Stomach (tissue), 8 donors: ENCODE measurements at regions not wholly inside any gene's neighbourhood (a gene's known extent, or its start where the extent isn't known, plus 50 kb on each side); places are given as distances from the start of the nearest gene placed in this dataset.

Experiments
- DNase-seq, 2 donors: peaks; one replicate each; pipeline versions ENCODE4 v3.0.0 to v3.0.0-alpha.2; 2013 to 2019
- H3K27ac ChIP-seq, 5 donors: fragments of 200-600 bp in 4 of 5; sonication (generic) in 4 of 5; one replicate each; pipeline ENCODE4 v1.5.1; 2013 to 2019; ENCODE audit warnings: mild to moderate bottlenecking in 1 of 5, moderate library complexity in 1 of 5
- H3K27me3 ChIP-seq, 3 donors: fragments of 200-600 bp; sonication (generic); one replicate each; pipeline ENCODE4 v1.5.1; 2017 to 2019; ENCODE audit warnings: mixed run types in 1 of 3
- H3K36me3 ChIP-seq, 4 donors: fragments of 200-600 bp; sonication (generic); 1 replicate in 3 of 4; 2 replicates in 1 of 4; pipeline ENCODE4 v1.5.1; 2016 to 2019
- H3K4me1 ChIP-seq, 4 donors: fragments of 200-600 bp; sonication (generic); one replicate each; pipeline ENCODE4 v1.5.1; 2016 to 2019
- H3K4me3 ChIP-seq, 4 donors: fragments of 200-600 bp; sonication (generic) in 3 of 4; one replicate each; pipeline ENCODE4 v1.5.1; 2016 to 2019; ENCODE audit warnings: mild to moderate bottlenecking in 1 of 4
- H3K9me3 ChIP-seq, 4 donors: fragments of 200-600 bp; sonication (generic); one replicate each; pipeline ENCODE4 v1.5.1; 2016 to 2019
- EP300 ChIP-seq: sonication (generic); formaldehyde crosslinking; IDR thresholded peaks from one replicate; pipeline ENCODE4 v1.6.1; 2017; ENCODE audit warnings: antibody characterized with exemption
- POLR2A ChIP-seq, 4 donors: fragments of 450-650 bp; IDR thresholded peaks; one replicate each; pipeline ENCODE4 v1.6.1; 2016; ENCODE audit warnings: antibody characterized with exemption in 4 of 4, control low read depth in 2 of 4, mild to moderate bottlenecking in 1 of 4, moderate library complexity in 1 of 4
- POLR2AphosphoS5 ChIP-seq, 3 donors: sonication (generic); formaldehyde crosslinking; IDR thresholded peaks; one replicate each; pipeline ENCODE4 v1.6.1; 2016; ENCODE audit warnings: antibody characterized with exemption in 3 of 3
- WGBS, 5 donors: extraction: QIAGEN DNeasy Blood & Tissue Kit in 3 of 5; methylation state at CpG; one replicate each; pipeline versions ENCODE4 v1.1.5 to v1.1.7; 2013 to 2018; 5-methylcytosine and 5-hydroxymethylcytosine counted together
- intact Hi-C: fragments of 100-400 bp; cut with DNase I; formaldehyde crosslinking; loops from one replicate; pipeline ENCODE4 v1.15.1; 2023; ENCODE audit warnings: low total_unique reads
- TF ChIP-seq, protein P1 (sequence below), 7 experiments: fragments of 450-650 bp in 4 of 7; fragments of 200-600 bp in 3 of 7; sonication (generic) in 3 of 7; IDR thresholded peaks; one replicate each; pipeline ENCODE4 v1.5.1; 2016 to 2019; ENCODE audit warnings: antibody characterized with exemption in 7 of 7, control low read depth in 2 of 7, mild to moderate bottlenecking in 1 of 7
- donor health status: healthy with polysubstance abuse.
- donor health status: Bipolar disorder and iron deficiency.
- donor health status: healthy.

DNA sequence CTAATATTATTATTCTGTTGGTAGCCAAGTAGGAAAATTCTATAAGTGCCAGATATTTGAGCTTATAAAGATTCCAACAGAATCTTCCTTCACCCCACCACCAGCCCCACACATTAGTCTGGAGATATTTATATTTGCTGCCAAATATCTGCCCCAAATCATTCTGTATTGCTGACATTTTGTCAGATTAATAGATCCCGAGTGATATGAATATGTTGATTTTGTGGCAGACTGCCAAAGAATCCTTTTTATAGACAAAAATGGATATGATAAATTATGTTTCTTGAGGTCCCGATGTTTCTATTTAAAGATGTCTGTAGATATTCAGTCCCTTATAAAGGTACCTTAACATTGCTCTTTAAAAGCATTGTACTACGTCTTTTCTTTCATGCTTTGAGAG lies 162.2 kb upstream of the KCNJ16 start:
- Histone ChIP-seq H3K27ac (peak overlapping the region in 1 of 5 donors; percentile 32), H3K4me3 (no peak overlapping the region), H3K36me3 (no peaks in the 10 kb centered on the region), H3K4me1 (peaks cover 0 to 5% (median 0%) of the 10 kb centered on the region in 4 donors), H3K9me3 (no peaks in the 10 kb centered on the region), H3K27me3 (no peaks in the 10 kb centered on the region)
- no peak for DNase-seq
- no peak for TF ChIP-seq EP300
- TF ChIP-seq, protein P1, sequence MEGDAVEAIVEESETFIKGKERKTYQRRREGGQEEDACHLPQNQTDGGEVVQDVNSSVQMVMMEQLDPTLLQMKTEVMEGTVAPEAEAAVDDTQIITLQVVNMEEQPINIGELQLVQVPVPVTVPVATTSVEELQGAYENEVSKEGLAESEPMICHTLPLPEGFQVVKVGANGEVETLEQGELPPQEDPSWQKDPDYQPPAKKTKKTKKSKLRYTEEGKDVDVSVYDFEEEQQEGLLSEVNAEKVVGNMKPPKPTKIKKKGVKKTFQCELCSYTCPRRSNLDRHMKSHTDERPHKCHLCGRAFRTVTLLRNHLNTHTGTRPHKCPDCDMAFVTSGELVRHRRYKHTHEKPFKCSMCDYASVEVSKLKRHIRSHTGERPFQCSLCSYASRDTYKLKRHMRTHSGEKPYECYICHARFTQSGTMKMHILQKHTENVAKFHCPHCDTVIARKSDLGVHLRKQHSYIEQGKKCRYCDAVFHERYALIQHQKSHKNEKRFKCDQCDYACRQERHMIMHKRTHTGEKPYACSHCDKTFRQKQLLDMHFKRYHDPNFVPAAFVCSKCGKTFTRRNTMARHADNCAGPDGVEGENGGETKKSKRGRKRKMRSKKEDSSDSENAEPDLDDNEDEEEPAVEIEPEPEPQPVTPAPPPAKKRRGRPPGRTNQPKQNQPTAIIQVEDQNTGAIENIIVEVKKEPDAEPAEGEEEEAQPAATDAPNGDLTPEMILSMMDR (IDR thresholded peaks at IDR 0.05), result no peak
- TF ChIP-seq POLR2AphosphoS5 (IDR thresholded peaks at IDR 0.05), result no peak
- no peak for TF ChIP-seq POLR2A (IDR thresholded peaks at IDR 0.05)
- WGBS, 5 donors, result 51 to 64% (median 63%) methylated on average over 3 of the region's 3 CpGs
- intact Hi-C loops, result no loop called here

DNA sequence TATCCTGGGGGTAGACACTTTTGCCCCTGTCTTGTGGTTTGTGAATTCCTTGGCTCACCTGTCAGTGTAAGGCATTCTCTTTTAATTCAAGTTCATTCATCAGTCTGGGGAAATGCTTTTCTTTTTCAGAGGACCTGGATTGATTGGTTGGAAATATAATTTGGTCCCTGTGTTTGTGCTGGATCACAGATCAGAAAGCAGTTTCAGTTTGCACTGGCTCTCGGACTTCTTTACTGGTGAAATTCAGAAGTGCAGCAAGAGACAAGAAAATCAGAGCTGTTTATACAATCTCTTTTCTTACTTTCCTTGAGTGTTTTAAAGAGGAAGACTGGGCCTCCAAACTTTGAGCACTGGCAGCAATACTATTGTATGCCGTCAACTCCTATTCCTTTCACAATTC lies 161.8 kb upstream of the KCNJ16 start:
- H3K4me3 ChIP-seq, result no peak overlapping the region
- H3K27ac ChIP-seq, result peak overlapping the region in 1 of 5 donors; percentile 32
- H3K27me3 ChIP-seq, result no peaks in the 10 kb centered on the region
- peak in 1 of 2 donors; percentile 20 for DNase-seq
- TF ChIP-seq POLR2AphosphoS5 (IDR thresholded peaks at IDR 0.05) (no peak), POLR2A (IDR thresholded peaks at IDR 0.05) (no peak), EP300 (no peak)
- TF ChIP-seq, protein P1 (IDR thresholded peaks at IDR 0.05), result no peak
- H3K9me3 ChIP-seq, result no peaks in the 10 kb centered on the region
- no peaks in the 10 kb centered on the region for H3K36me3 ChIP-seq
- H3K4me1 ChIP-seq, result peaks cover 0 to 5% (median 0%) of the 10 kb centered on the region in 4 donors
- intact Hi-C loops, result no loop called here
- 32 to 67% (median 58%) methylated on average over 2 of the region's 2 CpGs for WGBS, 5 donors

DNA sequence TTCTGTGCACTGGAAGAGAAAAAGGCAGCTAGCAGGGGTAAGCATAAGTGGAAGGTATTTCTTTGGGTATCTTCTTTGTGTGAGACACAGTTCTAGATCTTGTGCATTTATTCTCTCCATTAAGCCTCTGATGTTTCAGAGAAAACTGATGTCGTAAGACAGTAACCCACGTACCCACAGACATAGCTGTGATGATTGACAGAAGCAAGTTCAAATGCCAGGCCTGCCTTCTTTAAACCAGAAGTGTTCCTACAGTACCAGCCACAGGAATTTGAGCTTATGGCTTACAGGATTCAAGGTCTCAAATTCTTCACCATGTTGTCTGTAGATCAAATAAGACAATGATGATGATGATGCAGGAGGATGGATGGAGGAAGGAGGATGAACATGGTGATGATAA lies 161.4 kb upstream of the KCNJ16 start:
- no peaks in the 10 kb centered on the region for H3K36me3 ChIP-seq
- 83 to 90% (median 88%) methylated on average over 2 of the region's 2 CpGs for WGBS, 5 donors
- intact Hi-C loops, result no loop called here
- H3K4me3 ChIP-seq, result no peak overlapping the region
- no peaks in the 10 kb centered on the region for H3K27me3 ChIP-seq
- H3K4me1 ChIP-seq, result peaks cover 0 to 5% (median 0%) of the 10 kb centered on the region in 4 donors
- TF ChIP-seq, protein P1 (IDR thresholded peaks at IDR 0.05), result no peak
- TF ChIP-seq POLR2AphosphoS5 (IDR thresholded peaks at IDR 0.05), result no peak
- TF ChIP-seq POLR2A (IDR thresholded peaks at IDR 0.05), result no peak
- TF ChIP-seq EP300, result no peak
- peak overlapping the region in 1 of 5 donors; percentile 32 for H3K27ac ChIP-seq
- no peak for DNase-seq
- H3K9me3 ChIP-seq, result no peaks in the 10 kb centered on the region

DNA sequence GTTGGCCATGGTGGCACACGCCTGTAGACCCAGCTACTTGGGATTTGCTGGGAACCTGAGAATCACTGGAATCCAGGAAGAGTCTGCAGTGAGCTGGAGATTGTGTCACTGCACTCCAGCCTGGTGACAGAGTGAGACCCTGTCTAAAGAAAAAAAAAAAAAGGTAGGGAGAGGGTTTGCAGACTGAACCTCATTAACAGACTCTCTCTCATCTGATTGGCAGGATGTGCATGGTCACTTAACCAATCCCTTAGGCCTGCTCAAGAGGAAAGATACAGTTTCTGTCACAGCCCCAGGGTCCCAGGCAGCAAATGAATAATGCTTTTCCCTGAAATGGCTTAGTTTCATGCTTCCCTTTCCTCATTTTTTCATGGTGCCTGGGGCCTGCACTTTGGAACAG lies 160.5 kb upstream of the KCNJ16 start:
- 86 to 96% (median 90%) methylated on average over 1 of the region's 1 CpG for WGBS, 5 donors
- DNase-seq, result no peak
- Histone ChIP-seq H3K27ac (no peak overlapping the region), H3K27me3 (no peaks in the 10 kb centered on the region), H3K36me3 (no peaks in the 10 kb centered on the region), H3K9me3 (no peaks in the 10 kb centered on the region), H3K4me1 (peaks cover 0 to 5% (median 0%) of the 10 kb centered on the region in 4 donors), H3K4me3 (no peak overlapping the region)
- no peak for TF ChIP-seq POLR2A (IDR thresholded peaks at IDR 0.05)
- intact Hi-C loops, result no loop called here

DNA sequence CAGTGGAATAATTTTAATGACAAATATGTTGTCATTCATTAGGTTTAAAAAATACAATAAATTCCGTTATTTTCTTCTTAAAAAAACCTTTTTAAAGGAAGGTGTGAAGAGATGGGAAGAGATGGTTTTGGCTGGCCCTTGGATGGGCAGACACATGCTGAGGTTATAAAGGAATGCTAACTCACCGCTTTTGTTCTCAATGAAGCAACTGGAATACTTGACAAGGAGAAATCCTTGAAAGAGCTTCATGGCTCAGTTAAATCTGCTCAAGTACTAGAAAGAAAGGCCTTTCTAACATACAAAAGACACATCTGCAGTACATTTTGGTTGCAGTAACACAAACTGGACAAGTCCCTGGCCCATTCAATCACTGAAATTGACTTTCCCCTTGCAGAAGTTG lies 158.3 kb upstream of the KCNJ16 start:
- Histone ChIP-seq H3K27me3 (no peaks in the 10 kb centered on the region), H3K36me3 (no peaks in the 10 kb centered on the region), H3K4me1 (peaks cover 0 to 5% (median 0%) of the 10 kb centered on the region in 4 donors), H3K4me3 (no peak overlapping the region), H3K27ac (no peak overlapping the region), H3K9me3 (no peaks in the 10 kb centered on the region)
- WGBS, 5 donors, result 82 to 95% (median 87%) methylated on average over 2 of the region's 2 CpGs
- TF ChIP-seq, protein P1 (IDR thresholded peaks at IDR 0.05), result no peak
- no peak for TF ChIP-seq EP300
- TF ChIP-seq POLR2AphosphoS5 (IDR thresholded peaks at IDR 0.05), result no peak
- no peak for TF ChIP-seq POLR2A (IDR thresholded peaks at IDR 0.05)
- DNase-seq, result no peak
- intact Hi-C loops, result no loop called here
